ENCODE measurements at regions not wholly inside any gene's neighbourhood (a gene's known extent, or its start where the extent isn't known, plus 50 kb on each side); places are given as distances from the start of the nearest gene placed in this dataset.

GRCh38 chr2:44843086-44843485 is 98.4 kb upstream of the SIX3 start:
- TF ChIP-seq CTCF (conservative IDR thresholded peaks at IDR 0.05; ENCODE audit: low read depth, low read length): no peak
- TF ChIP-seq EZH2 (IDR thresholded peaks at IDR 0.05; ENCODE audit: low read length, unreplicated experiment): no peak
- TF ChIP-seq EZH2phosphoT487 (IDR thresholded peaks at IDR 0.05; ENCODE audit: borderline replicate concordance, low read length): no peak

Data from PC-3 (cell line).